NCI-H2196 (cell line): ENCODE measurements at regions not wholly inside any gene's neighbourhood (a gene's known extent, or its start where the extent isn't known, plus 50 kb on each side); places are given as distances from the start of the nearest gene placed in this dataset.

Experiments used
- DNase-seq: peaks from one replicate; lab custom pipeline; 2025; ENCODE audit not compliant: unreplicated experiment; lab: John Stamatoyannopoulos, UW

GRCh38 chr5:168179192-168179593 is 112.3 kb upstream of the WWC1 start:
- DNase-seq, result no peak

GRCh38 chr5:168182269-168182668 is 109.2 kb upstream of the WWC1 start:
- no peak for DNase-seq

DNA sequence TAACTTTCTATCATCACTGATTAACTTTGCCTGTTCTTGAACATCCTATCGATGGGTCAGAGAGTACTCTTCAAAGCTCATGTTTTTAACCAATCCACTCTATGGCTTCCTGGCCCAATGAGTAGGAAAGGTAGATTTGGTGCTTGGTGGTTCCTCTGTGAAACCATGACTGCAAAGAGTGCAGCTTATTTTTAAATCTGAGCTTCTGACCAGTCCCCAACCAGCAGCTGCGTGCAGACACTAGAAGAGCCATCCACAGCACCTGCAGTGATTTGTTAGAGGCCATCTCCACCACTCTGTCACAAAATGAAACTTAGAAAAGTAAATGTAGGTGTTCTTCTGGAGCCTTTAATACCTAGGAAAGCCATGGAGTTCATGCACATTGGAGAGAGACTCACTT is 107.3 kb upstream of the WWC1 start:
- no peak for DNase-seq

GRCh38 chr5:168186289-168187074 is 105.0 kb upstream of the WWC1 start:
- DNase-seq, result no peak

DNA sequence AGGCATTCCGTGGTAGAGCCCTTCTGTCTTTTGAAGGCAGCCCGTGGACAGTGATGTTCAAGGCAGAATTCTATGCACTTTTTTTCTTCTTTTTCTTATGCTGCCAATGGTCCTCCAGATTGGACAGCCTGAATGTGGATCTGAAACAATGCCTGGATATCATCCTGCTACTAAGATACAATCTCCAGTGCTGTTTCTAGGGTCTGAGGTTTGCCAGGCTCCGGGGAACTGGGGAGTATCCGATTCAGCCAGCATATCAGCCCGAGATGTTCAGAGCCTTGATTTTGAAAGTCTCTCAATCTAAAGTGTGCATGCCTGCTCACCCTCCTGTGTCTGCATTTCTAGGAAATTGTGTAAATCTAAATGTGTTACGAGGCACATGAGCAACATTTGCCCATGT is 103.8 kb upstream of the WWC1 start:
- DNase-seq, result no peak

DNA sequence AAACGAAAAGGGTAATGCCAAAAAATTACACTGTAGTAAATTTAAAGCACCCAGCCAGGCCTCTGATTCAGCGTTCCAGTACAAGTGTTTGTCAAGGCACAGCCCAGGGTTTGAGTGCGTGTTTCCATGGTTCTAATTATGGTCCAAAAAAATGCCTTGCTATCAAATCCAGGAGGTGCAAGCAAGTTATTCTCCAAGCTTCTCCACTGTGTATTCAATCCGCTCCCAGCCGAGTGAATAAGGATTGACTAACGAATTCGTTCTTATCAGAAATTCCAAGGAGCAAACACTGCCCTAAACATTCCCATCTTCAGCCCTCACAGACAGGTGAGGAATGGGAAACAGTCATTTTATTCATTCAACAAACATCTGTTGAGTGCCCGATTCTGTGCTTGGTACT is 103.3 kb upstream of the WWC1 start:
- no peak for DNase-seq

- DNase-seq, result no peak
Observed at GRCh38 chr5:168192120-168192519, 99.3 kb upstream of the WWC1 start.

DNA sequence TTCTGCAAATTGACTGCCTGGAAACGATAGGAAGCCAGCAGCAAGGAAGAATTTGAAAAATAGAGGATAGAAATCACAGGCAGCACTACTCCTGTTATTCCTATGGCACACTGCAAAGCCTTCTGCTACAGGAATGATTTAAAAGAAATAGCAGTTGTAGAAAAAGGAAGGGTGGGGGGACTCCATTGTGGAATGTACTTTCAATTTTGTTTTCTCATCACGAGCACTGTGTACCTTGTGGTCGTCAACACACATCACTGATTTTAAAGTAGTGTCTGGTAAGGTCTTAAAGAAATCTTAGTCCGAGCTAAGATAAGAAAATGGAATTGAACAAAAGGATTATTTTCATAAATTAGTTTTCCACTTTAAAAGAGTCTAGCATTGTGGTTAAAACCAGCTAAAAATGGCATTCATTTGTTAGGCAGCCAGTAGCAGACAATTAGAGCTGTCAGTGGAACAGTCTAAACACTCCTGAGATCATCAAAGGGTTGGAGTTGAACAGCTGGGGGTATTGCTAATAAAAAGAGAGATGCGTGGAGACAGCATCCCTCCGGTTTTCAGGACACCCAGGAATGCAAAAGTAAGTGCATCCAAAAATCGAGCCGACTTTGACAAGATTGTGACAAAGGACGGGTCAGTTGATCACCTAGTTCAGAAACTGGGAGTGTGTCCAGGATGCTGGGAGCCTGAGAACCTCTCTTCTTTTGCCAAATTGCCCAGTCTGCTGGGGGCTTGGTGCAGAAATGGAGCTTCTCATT is 97.8 kb upstream of the WWC1 start:
- no peak for DNase-seq

GRCh38 chr5:168195110-168195509 is 96.3 kb upstream of the WWC1 start:
- no peak for DNase-seq

DNA sequence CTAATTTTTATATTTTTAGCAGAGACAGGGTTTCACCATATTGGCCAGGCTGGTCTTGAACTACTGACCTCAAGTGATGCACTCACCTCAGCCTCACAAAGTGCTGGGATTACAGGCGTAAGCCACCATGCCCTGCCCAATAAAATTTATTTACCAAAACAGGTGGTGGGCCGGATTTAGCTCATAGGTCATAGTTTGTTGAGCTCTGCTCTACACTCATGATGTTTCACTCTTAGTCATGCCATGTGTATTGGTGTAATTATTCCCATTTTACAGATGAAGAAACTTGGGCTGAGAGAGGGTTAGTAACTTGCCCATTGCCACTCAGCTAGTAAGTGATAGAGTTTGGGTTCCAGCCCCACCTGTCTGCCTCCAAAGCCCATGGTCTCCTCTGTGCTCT is 93.1 kb upstream of the WWC1 start:
- no peak for DNase-seq

GRCh38 chr5:168202996-168203395 is 88.4 kb upstream of the WWC1 start:
- no peak for DNase-seq

DNA sequence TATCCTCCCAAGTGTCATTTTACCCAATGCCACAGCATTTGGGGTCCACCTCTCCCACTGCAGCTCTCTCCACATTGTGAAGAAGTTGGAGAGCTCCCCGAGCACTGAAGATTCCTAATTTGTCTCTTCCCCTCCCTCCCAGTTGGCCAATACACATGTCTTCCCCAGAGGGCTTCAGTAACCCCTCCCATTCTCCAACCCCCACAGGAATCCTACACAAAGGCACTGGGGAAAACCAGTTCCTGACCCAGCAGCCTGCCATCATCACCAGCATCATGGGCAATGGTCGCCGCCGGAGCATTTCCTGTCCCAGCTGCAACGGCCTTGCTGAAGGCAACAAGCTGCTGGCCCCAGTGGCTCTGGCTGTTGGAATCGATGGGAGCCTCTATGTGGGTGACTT is 87.3 kb upstream of the WWC1 start:
- no peak for DNase-seq

- DNase-seq, result no peak
Observed at GRCh38 chr5:168207450-168208029, 83.9 kb upstream of the WWC1 start.

- DNase-seq, result no peak
Observed at GRCh38 chr5:168209244-168209995, 82.0 kb upstream of the WWC1 start.

- DNase-seq, result no peak
Observed at GRCh38 chr5:168209997-168210396, 81.4 kb upstream of the WWC1 start.

- no peak for DNase-seq
Observed at GRCh38 chr5:168211245-168211644, 80.2 kb upstream of the WWC1 start.

GRCh38 chr5:168211936-168212335 is 79.5 kb upstream of the WWC1 start:
- no peak for DNase-seq

DNA sequence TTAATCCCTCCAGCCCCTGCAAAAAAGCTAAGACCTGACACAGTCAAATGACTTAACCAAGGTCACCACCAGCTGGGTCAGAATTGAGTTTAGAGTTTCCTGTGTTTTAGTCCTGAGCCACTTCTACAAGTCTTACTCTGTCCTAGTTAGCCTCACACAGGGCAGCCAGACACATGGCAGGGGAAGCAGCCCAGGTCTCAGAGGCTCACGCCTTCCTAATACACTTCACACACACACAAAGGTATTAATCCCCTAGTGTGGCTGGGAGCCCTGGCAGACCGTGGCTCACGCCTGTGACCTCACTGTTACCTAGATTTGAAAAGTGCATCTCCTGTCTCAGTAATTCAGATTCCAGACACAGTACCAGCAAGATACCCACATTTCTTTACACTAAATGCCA is 77.4 kb upstream of the WWC1 start:
- DNase-seq, result no peak

DNA sequence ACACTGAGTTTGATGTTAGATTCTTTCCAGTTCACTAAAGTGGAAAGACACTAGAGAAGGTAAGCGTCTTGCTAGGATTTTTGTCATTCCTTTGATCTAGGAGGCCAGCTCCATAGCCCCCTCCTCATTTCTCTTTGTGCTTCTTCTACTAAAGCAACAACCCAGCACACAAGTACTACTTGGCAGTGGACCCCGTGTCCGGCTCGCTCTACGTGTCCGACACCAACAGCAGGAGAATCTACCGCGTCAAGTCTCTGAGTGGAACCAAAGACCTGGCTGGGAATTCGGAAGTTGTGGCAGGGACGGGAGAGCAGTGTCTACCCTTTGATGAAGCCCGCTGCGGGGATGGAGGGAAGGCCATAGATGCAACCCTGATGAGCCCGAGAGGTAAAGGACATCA is 76.6 kb upstream of the WWC1 start:
- DNase-seq, result no peak

DNA sequence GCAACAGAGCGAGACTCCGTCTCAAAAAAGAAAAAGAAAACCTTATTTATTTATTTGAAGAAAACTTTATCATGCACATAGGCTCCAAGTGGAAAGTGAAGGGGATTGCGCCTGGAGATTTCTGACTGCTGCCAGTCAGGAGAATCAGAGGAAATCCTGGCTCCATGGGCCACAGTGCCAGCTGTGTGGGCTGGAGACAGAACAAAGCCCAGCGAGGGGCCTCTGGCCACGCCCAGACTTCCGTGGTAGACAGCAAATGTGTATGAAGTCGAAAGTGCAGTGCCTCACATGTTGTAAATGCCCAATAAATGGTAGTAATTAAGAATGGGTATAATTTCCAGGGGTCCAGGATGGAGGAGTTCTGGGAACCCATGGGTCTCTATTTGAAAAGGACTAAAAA is 75.8 kb upstream of the WWC1 start:
- DNase-seq, result no peak

GRCh38 chr5:168216989-168217388 is 74.5 kb upstream of the WWC1 start:
- DNase-seq, result no peak

DNA sequence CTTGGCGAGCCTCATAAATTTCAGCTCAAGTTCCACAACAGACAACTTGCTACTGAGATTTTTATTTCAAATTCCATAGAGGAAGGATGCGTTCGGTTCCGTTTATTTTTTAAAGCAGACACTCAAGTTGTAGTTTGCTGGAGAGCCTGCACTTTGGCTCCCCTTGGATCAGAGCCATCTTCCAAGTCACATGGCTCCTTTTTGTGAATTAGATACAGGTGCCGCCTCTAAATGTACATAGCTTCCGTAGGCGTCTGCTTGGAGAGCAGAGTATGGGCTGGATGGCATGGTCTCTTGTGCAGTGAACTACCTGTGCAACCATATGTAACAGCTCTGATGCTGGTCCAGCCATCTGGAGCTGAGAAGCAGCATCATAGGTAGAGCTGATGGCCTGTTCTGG is 73.9 kb upstream of the WWC1 start:
- no peak for DNase-seq
